Retinal pigment epithelial cell (primary cell): ENCODE measurements at regions not wholly inside any gene's neighbourhood (a gene's known extent, or its start where the extent isn't known, plus 50 kb on each side); places are given as distances from the start of the nearest gene placed in this dataset.

Source experiments
- DNase-seq: peaks from one replicate; pipeline ENCODE4 v3.0.0-alpha.2; 2010; ENCODE audit warnings: low read depth
- H3K4me3 ChIP-seq: 2 replicates; pipeline ENCODE4 v1.5.1; 2011; ENCODE audit warnings: mild to moderate bottlenecking, low read length, control low read depth, moderate library complexity
- TF ChIP-seq, protein P1 (sequence below): conservative IDR thresholded peaks from 2 replicates; pipeline ENCODE4 v1.5.1; 2011; ENCODE audit warnings: low read depth, low read length, control low read depth, inconsistent platforms

DNA sequence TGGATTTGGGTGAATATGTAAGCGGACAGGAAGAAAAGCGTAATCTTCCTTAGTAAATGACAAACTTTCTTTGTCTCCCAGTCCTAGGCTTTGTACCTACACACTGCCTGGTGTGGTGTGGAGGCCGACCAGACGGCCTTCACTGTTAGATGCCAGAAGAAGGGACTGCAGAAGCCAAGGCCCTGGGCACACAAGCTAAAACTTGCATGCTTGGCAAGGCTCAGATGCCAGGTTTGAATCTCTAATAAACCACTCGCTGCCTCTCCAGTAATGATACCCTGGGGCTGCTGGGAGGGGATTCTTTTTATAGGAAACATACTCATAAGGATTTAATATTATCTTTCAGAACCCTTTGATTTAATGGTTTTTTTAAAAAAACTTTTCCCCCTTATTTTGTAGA, 263.8 kb downstream of the PTPRC start:
- DNase-seq: no peak
- no peak overlapping the region for H3K4me3 ChIP-seq
- TF ChIP-seq, protein P1, sequence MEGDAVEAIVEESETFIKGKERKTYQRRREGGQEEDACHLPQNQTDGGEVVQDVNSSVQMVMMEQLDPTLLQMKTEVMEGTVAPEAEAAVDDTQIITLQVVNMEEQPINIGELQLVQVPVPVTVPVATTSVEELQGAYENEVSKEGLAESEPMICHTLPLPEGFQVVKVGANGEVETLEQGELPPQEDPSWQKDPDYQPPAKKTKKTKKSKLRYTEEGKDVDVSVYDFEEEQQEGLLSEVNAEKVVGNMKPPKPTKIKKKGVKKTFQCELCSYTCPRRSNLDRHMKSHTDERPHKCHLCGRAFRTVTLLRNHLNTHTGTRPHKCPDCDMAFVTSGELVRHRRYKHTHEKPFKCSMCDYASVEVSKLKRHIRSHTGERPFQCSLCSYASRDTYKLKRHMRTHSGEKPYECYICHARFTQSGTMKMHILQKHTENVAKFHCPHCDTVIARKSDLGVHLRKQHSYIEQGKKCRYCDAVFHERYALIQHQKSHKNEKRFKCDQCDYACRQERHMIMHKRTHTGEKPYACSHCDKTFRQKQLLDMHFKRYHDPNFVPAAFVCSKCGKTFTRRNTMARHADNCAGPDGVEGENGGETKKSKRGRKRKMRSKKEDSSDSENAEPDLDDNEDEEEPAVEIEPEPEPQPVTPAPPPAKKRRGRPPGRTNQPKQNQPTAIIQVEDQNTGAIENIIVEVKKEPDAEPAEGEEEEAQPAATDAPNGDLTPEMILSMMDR: no peak

DNA sequence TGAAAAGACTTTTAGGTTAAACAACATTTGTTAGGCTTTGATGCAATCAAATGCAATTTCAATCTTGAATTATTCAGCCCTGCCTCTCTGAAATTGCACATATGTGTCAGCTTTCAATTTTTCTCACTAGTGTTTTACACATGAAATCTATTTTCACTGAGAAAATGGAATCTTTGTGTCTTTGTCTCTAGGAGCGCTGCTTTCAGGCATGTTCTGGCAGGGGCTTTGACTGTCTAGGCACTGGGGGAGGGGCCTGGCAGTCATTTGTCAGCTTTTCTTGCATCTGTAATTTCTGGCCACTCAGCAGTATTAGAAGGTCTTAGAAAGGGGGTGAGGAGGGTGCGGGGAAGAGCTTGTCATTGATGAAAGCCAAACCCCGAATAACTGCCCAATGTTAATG, 264.4 kb downstream of the PTPRC start:
- no peak overlapping the region for H3K4me3 ChIP-seq
- DNase-seq: no peak

DNA sequence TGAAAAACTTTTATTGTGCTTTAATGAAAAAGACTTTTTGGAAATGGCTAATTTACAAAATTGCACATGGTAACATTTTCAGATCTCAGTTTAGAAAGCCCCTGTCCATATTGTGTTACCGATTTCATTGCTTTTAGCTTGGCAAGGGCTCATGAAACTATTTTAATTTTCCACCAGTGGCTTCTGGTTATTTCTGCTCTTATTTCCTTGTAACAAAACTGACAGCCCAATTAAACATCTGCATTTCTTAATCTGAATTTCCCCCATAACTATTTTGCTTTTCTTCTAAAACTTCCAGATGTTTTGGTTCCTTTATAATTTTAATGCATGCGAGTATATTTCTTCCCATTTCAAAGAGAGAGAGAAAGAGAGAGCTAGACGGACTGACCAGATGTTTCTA, 264.8 kb downstream of the PTPRC start:
- TF ChIP-seq, protein P1: no peak
- no peak for DNase-seq
- H3K4me3 ChIP-seq: no peak overlapping the region

More for the DNA sequence above, 264.4 kb downstream of the PTPRC start:
- TF ChIP-seq, protein P1: no peak

DNA sequence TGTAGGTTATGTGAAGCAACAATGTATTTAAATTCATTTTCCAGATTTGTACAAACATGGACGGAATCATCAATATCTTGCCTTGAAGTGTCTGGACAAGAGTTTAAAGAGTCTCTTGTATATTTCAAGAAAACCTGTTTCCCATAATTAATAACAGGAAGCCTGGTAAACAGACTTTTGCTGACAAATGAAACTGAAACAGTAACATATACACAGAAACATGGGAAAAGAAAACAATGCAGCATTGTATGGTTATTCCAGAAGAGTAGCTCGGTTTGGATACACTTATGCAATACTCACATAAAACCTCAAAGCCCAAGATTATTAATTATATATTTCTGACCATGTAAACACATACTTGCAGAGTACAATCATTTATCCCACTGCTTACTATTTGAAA, 265.5 kb downstream of the PTPRC start:
- no peak overlapping the region for H3K4me3 ChIP-seq
- TF ChIP-seq, protein P1: no peak

DNA sequence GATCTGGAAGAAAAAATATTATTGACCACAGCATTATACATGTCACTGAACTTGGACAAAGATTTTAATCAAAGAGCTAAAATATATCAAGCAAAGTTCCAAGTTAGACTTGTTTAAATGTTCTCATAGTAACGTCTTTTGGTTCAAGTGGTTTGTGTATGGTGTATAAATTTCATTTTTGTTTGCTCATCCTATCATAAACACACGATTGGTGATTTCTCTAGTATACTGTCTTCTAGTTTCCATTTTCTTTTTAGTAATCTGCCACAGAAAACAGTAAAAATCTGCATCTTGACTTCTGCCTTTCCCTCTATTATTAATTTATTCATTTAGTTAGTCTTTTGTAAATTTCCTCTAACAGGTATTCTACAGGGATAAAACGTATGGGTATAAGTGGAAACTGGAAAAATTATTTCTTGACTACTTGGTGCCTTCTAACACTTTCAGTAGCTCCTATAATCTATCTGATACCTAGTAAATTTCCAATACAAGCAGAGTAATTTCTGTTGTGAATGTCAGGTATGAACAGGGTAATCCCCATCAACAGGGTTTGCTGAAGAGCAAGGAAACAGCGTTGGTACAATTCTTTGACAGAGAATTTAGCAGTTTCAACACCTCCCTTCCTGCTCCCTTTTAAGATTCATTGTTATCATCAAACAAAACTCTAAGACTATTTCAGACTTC, 268.0 kb downstream of the PTPRC start:
- H3K4me3 ChIP-seq: no peak overlapping the region
- TF ChIP-seq, protein P1: no peak
- DNase-seq: no peak

More for the DNA sequence above, 265.5 kb downstream of the PTPRC start:
- no peak for DNase-seq

DNA sequence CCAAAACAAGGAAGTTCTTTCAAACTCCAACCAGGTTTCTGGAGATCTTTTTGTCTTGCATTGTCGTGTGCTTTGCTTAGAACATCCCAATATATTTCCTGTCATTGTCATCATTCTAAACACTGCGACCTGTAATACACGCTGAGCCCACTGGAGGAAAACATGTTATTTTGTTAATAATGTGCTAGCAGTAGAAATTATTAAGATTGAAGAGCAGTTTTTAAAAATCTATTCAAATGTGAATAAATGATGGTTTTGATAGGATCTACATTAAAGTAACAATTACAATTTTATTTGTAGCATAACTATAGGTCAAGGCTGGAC, 268.5 kb downstream of the PTPRC start:
- no peak overlapping the region for H3K4me3 ChIP-seq
- TF ChIP-seq, protein P1: no peak
- DNase-seq: no peak

DNA sequence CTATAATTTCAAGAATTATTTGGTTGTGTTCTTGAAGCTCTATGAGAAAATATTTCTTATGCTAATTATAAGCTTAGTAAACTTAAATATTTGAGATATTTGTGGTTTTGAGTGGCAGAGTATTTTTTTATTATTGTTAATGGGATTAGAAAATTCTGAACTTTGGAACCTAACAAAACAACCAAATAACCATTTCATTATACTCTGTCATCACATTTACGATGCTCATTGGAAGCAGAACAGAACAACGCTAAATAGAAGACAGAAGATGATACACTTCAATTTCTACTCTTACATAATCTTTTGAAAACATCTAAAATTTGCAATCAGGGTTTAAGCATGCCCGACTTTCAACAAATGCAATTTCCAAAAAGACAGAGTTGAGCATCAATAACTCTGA, 270.2 kb downstream of the PTPRC start:
- DNase-seq: no peak
- TF ChIP-seq, protein P1: no peak

More for the DNA sequence above, 270.2 kb downstream of the PTPRC start:
- H3K4me3 ChIP-seq: no peak overlapping the region
